ENCODE measurements at regions not wholly inside any gene's neighbourhood (a gene's known extent, or its start where the extent isn't known, plus 50 kb on each side); places are given as distances from the start of the nearest gene placed in this dataset.

GRCh38 chr15:96692826-96693225 is 362.3 kb downstream of the NR2F2 start:
- TF ChIP-seq, protein P1, sequence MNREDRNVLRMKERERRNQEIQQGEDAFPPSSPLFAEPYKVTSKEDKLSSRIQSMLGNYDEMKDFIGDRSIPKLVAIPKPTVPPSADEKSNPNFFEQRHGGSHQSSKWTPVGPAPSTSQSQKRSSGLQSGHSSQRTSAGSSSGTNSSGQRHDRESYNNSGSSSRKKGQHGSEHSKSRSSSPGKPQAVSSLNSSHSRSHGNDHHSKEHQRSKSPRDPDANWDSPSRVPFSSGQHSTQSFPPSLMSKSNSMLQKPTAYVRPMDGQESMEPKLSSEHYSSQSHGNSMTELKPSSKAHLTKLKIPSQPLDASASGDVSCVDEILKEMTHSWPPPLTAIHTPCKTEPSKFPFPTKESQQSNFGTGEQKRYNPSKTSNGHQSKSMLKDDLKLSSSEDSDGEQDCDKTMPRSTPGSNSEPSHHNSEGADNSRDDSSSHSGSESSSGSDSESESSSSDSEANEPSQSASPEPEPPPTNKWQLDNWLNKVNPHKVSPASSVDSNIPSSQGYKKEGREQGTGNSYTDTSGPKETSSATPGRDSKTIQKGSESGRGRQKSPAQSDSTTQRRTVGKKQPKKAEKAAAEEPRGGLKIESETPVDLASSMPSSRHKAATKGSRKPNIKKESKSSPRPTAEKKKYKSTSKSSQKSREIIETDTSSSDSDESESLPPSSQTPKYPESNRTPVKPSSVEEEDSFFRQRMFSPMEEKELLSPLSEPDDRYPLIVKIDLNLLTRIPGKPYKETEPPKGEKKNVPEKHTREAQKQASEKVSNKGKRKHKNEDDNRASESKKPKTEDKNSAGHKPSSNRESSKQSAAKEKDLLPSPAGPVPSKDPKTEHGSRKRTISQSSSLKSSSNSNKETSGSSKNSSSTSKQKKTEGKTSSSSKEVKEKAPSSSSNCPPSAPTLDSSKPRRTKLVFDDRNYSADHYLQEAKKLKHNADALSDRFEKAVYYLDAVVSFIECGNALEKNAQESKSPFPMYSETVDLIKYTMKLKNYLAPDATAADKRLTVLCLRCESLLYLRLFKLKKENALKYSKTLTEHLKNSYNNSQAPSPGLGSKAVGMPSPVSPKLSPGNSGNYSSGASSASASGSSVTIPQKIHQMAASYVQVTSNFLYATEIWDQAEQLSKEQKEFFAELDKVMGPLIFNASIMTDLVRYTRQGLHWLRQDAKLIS (CRISPR knock-in tag; IDR thresholded peaks at IDR 0.05; ENCODE audit: borderline replicate concordance): no peak
- TF ChIP-seq MAX (CRISPR knock-in tag; IDR thresholded peaks at IDR 0.05): no peak
- no peak for TF ChIP-seq CTCF (IDR thresholded peaks at IDR 0.05)
- TF ChIP-seq ZNF121 (CRISPR knock-in tag; IDR thresholded peaks at IDR 0.05): no peak
- no peak for TF ChIP-seq PREB (CRISPR knock-in tag; IDR thresholded peaks at IDR 0.05; ENCODE audit: borderline replicate concordance)
- TF ChIP-seq, protein P2, sequence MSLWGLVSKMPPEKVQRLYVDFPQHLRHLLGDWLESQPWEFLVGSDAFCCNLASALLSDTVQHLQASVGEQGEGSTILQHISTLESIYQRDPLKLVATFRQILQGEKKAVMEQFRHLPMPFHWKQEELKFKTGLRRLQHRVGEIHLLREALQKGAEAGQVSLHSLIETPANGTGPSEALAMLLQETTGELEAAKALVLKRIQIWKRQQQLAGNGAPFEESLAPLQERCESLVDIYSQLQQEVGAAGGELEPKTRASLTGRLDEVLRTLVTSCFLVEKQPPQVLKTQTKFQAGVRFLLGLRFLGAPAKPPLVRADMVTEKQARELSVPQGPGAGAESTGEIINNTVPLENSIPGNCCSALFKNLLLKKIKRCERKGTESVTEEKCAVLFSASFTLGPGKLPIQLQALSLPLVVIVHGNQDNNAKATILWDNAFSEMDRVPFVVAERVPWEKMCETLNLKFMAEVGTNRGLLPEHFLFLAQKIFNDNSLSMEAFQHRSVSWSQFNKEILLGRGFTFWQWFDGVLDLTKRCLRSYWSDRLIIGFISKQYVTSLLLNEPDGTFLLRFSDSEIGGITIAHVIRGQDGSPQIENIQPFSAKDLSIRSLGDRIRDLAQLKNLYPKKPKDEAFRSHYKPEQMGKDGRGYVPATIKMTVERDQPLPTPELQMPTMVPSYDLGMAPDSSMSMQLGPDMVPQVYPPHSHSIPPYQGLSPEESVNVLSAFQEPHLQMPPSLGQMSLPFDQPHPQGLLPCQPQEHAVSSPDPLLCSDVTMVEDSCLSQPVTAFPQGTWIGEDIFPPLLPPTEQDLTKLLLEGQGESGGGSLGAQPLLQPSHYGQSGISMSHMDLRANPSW (CRISPR knock-in tag; conservative IDR thresholded peaks at IDR 0.05; ENCODE audit: low read depth): no peak
- TF ChIP-seq USF1 (CRISPR knock-in tag; IDR thresholded peaks at IDR 0.05): no peak
- TF ChIP-seq SP1 (CRISPR knock-in tag; conservative IDR thresholded peaks at IDR 0.05): no peak

Measured in WTC11 (cell line).